Neural progenitor cell (in vitro differentiated cells): ENCODE measurements at regions not wholly inside any gene's neighbourhood (a gene's known extent, or its start where the extent isn't known, plus 50 kb on each side); places are given as distances from the start of the nearest gene placed in this dataset.

ENCODE experiments used
- DNase-seq: peaks from one replicate; pipeline ENCODE4 v3.0.0-alpha.2; 2016; ENCODE audit warnings: low spot score
- H2AFZ ChIP-seq: fragments of 200-600 bp; sonication (generic); replicated peaks from 2 replicates; pipeline ENCODE4 v1.6.1; 2016; ENCODE audit warnings: antibody characterized with exemption
- H3F3A ChIP-seq: fragments of 200-600 bp; sonication (generic); 2 replicates; pipeline ENCODE4 v1.6.1; 2016; ENCODE audit warnings: antibody characterized with exemption, low read depth
- H3K27ac ChIP-seq: fragments of 200-600 bp; sonication (generic); 2 replicates; pipeline ENCODE4 v1.5.1; 2016; ENCODE audit warnings: mild to moderate bottlenecking
- H3K27me3 ChIP-seq: fragments of 200-600 bp; sonication (generic); 2 replicates; pipeline ENCODE4 v1.6.1; 2016; ENCODE audit warnings: mild to moderate bottlenecking, moderate library complexity
- H3K36me3 ChIP-seq: fragments of 200-600 bp; sonication (generic); 2 replicates; pipeline ENCODE4 v1.5.1; 2016
- H3K4me1 ChIP-seq: fragments of 200-600 bp; sonication (generic); 2 replicates; pipeline ENCODE4 v1.6.1; 2016; ENCODE audit warnings: mixed run types
- H3K4me2 ChIP-seq: fragments of 200-600 bp; sonication (generic); 2 replicates; pipeline ENCODE4 v1.6.1; 2016
- H3K4me3 ChIP-seq: fragments of 200-600 bp; sonication (generic); 2 replicates; pipeline ENCODE4 v1.5.1; 2016
- H3K79me2 ChIP-seq: fragments of 200-600 bp; sonication (generic); 2 replicates; pipeline ENCODE4 v1.6.1; 2016; ENCODE audit warnings: low read depth
- H3K9ac ChIP-seq: fragments of 200-600 bp; sonication (generic); 2 replicates; pipeline ENCODE4 v1.6.1; 2016
- H3K9me3 ChIP-seq: fragments of 200-600 bp; sonication (generic); 2 replicates; pipeline ENCODE4 v1.5.1; 2016; ENCODE audit warnings: low read depth
- H4K20me1 ChIP-seq: fragments of 200-600 bp; sonication (generic); 2 replicates; pipeline ENCODE4 v1.6.1; 2016; ENCODE audit warnings: low read depth
- H3K27ac Mint-ChIP-seq: 3 replicates; pipeline ENCODE4 v1.8.0; 2021; ENCODE audit warnings: mixed read lengths
- H3K27me3 Mint-ChIP-seq: 2 replicates; pipeline ENCODE4 v1.8.0; 2022; ENCODE audit warnings: low read depth, mild to moderate bottlenecking, inconsistent platforms, moderate library complexity, mixed read lengths; ENCODE audit not compliant: insufficient read depth
- H3K36me3 Mint-ChIP-seq: 3 replicates; pipeline ENCODE4 v1.8.0; 2021; ENCODE audit warnings: mixed read lengths
- H3K4me1 Mint-ChIP-seq: 3 replicates; pipeline ENCODE4 v1.8.0; 2021; ENCODE audit warnings: mixed read lengths
- H3K4me3 Mint-ChIP-seq: 3 replicates; pipeline ENCODE4 v1.8.0; 2021; ENCODE audit warnings: mild to moderate bottlenecking, moderate library complexity, mixed read lengths
- H3K9me3 Mint-ChIP-seq: 3 replicates; pipeline ENCODE4 v1.8.0; 2020; ENCODE audit warnings: mixed read lengths
- EZH2 ChIP-seq: fragments of 200-600 bp; sonication (generic); IDR thresholded peaks from 2 replicates; pipeline ENCODE4 v1.6.1; 2017; ENCODE audit warnings: antibody characterized with exemption, mild to moderate bottlenecking, moderate library complexity
- EZH2phosphoT487 ChIP-seq: fragments of 200-600 bp; sonication (generic); IDR thresholded peaks from 2 replicates; pipeline ENCODE4 v1.6.1; 2017; ENCODE audit warnings: antibody characterized with exemption
- TF ChIP-seq, protein P1 (sequence below): fragments of 200-600 bp; sonication (generic); IDR thresholded peaks from 2 replicates; pipeline ENCODE4 v1.5.1; 2017; ENCODE audit warnings: antibody characterized with exemption, mild to moderate bottlenecking

DNA sequence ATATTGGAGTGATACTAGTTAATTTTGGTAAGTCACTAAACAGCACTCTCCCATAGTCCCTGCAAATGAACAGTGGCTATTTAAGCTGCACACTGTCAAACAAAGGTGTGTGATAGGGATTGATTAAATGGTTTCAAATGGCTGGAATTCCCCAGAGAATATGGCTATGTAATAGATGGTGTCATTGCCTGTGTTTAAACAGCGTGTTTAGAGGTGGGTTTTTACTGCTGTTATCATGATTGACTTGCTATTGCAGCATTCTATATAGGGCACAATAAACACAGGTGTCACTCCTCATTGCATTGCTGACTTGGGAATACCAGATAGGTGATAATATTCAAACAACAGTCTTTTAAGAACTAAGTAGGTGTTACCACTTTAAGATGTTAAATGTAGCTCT, 171.7 kb upstream of the MAN1A1 start:
- Histone ChIP-seq H3K4me3 (no peak overlapping the region), H2AFZ (no peak overlapping the region), H3K79me2 (no peaks in the 10 kb centered on the region), H3K36me3 (no peaks in the 10 kb centered on the region), H3K27me3 (no peaks in the 10 kb centered on the region), H3K4me2 (no peak overlapping the region), H3K27ac (no peak overlapping the region), H3K9me3 (no peaks in the 10 kb centered on the region), H3F3A (no peaks in the 10 kb centered on the region), H3K9ac (no peak overlapping the region), H3K4me1 (no peaks in the 10 kb centered on the region), H4K20me1 (no peaks in the 10 kb centered on the region)
- TF ChIP-seq, protein P1, sequence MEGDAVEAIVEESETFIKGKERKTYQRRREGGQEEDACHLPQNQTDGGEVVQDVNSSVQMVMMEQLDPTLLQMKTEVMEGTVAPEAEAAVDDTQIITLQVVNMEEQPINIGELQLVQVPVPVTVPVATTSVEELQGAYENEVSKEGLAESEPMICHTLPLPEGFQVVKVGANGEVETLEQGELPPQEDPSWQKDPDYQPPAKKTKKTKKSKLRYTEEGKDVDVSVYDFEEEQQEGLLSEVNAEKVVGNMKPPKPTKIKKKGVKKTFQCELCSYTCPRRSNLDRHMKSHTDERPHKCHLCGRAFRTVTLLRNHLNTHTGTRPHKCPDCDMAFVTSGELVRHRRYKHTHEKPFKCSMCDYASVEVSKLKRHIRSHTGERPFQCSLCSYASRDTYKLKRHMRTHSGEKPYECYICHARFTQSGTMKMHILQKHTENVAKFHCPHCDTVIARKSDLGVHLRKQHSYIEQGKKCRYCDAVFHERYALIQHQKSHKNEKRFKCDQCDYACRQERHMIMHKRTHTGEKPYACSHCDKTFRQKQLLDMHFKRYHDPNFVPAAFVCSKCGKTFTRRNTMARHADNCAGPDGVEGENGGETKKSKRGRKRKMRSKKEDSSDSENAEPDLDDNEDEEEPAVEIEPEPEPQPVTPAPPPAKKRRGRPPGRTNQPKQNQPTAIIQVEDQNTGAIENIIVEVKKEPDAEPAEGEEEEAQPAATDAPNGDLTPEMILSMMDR: no peak
- TF ChIP-seq EZH2phosphoT487 (no peak), EZH2 (no peak)
- no peaks in the 10 kb centered on the region for H3K27me3 Mint-ChIP-seq
- DNase-seq: no peak
- H3K36me3 Mint-ChIP-seq: no peaks in the 10 kb centered on the region
- no peak overlapping the region for H3K27ac Mint-ChIP-seq
- no peak overlapping the region for H3K4me3 Mint-ChIP-seq
- no peaks in the 10 kb centered on the region for H3K9me3 Mint-ChIP-seq
- H3K4me1 Mint-ChIP-seq: no peaks in the 10 kb centered on the region

DNA sequence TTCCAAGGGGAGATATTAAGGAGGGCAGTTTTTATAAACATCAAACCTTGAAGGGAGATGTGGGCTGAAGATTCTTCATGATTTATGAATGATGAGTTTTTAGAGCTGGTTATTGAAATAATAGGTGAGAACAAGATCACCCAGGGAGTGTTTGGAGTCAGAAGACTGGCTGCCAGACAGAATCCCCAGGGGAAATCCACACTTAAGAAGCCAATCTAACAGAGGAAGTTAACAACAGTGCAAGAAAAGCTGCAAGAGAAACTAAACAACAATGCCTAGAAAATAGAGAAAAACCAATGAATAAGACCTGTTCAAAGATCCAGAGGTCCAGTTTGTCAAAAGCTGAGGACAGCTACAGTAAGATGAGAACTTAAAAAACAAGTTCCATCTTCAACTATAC, 167.9 kb upstream of the MAN1A1 start:
- Histone ChIP-seq H3K4me3 (no peak overlapping the region), H2AFZ (no peak overlapping the region), H3F3A (no peaks in the 10 kb centered on the region), H3K9ac (no peak overlapping the region), H3K79me2 (no peaks in the 10 kb centered on the region), H3K27ac (no peak overlapping the region), H4K20me1 (no peaks in the 10 kb centered on the region), H3K4me1 (no peaks in the 10 kb centered on the region), H3K27me3 (no peaks in the 10 kb centered on the region), H3K36me3 (no peaks in the 10 kb centered on the region), H3K9me3 (no peaks in the 10 kb centered on the region), H3K4me2 (no peak overlapping the region)
- H3K4me3 Mint-ChIP-seq: no peak overlapping the region
- DNase-seq: no peak
- no peaks in the 10 kb centered on the region for H3K9me3 Mint-ChIP-seq
- no peaks in the 10 kb centered on the region for H3K36me3 Mint-ChIP-seq
- H3K27me3 Mint-ChIP-seq: no peaks in the 10 kb centered on the region
- TF ChIP-seq EZH2phosphoT487 (no peak), EZH2 (no peak)
- TF ChIP-seq, protein P1: no peak
- no peaks in the 10 kb centered on the region for H3K4me1 Mint-ChIP-seq
- no peak overlapping the region for H3K27ac Mint-ChIP-seq

DNA sequence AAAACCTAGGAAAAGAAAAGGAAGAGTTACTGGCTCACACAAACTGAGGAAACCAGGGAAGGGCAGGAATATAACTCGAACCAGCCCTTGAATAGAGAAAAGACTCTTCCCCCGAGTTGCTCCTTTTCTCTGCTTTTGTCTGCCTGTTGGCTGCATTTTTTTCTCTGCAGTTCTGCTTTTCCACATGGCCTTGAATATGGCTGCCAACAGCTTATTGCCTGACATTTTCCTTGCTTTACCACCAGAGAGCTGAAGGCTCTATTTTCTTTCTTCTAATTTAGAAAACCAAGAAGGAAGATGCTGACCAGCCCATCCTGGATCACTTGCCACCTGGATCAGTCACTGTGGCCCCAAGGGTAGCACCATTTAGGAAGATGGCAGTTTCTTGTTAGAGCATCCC, 164.8 kb upstream of the MAN1A1 start:
- Histone ChIP-seq H4K20me1 (no peaks in the 10 kb centered on the region), H3K27ac (no peak overlapping the region), H3F3A (no peaks in the 10 kb centered on the region), H3K4me2 (no peak overlapping the region), H3K9me3 (no peaks in the 10 kb centered on the region), H3K36me3 (no peaks in the 10 kb centered on the region), H3K4me1 (no peaks in the 10 kb centered on the region), H3K27me3 (no peaks in the 10 kb centered on the region), H3K4me3 (no peak overlapping the region), H3K9ac (no peak overlapping the region), H3K79me2 (no peaks in the 10 kb centered on the region), H2AFZ (no peak overlapping the region)
- no peak for DNase-seq
- no peaks in the 10 kb centered on the region for H3K4me1 Mint-ChIP-seq
- H3K36me3 Mint-ChIP-seq: no peaks in the 10 kb centered on the region
- H3K9me3 Mint-ChIP-seq: no peaks in the 10 kb centered on the region
- TF ChIP-seq, protein P1: no peak
- TF ChIP-seq EZH2: no peak
- TF ChIP-seq EZH2phosphoT487: no peak
- no peaks in the 10 kb centered on the region for H3K27me3 Mint-ChIP-seq
- no peak overlapping the region for H3K27ac Mint-ChIP-seq
- H3K4me3 Mint-ChIP-seq: no peak overlapping the region

DNA sequence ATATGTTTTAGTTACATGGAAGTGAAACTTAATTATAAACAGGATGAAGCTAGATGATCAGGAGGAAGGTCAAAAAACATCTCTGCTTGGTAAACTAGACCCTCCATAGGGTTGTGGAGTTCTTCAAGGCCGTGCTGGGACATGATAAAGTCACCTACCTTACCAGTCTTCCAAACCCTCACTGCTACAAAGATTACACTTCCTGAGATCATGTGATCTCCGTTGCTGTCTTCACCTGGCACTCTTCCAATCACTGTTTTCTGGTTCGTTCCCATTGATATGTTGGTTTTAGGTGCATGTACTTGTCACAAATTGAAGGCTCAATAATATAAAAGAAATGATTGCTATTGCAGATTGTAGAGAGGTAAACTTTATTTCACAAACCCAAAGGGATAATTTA, 161.5 kb upstream of the MAN1A1 start:
- no peaks in the 10 kb centered on the region for H4K20me1 ChIP-seq
- DNase-seq: no peak
- H3K4me1 ChIP-seq: no peaks in the 10 kb centered on the region
- no peaks in the 10 kb centered on the region for H3K9me3 ChIP-seq
- no peaks in the 10 kb centered on the region for H3K9me3 Mint-ChIP-seq
- no peaks in the 10 kb centered on the region for H3K4me1 Mint-ChIP-seq
- H3K27ac ChIP-seq: no peak overlapping the region
- H3K27ac Mint-ChIP-seq: no peak overlapping the region
- H3K4me3 ChIP-seq: no peak overlapping the region
- no peaks in the 10 kb centered on the region for H3K79me2 ChIP-seq
- no peaks in the 10 kb centered on the region for H3F3A ChIP-seq
- H2AFZ ChIP-seq: no peak overlapping the region
- H3K27me3 ChIP-seq: no peaks in the 10 kb centered on the region
- TF ChIP-seq, protein P1: no peak
- TF ChIP-seq EZH2phosphoT487: no peak
- no peaks in the 10 kb centered on the region for H3K27me3 Mint-ChIP-seq
- H3K36me3 ChIP-seq: no peaks in the 10 kb centered on the region
- H3K4me3 Mint-ChIP-seq: no peak overlapping the region
- no peak overlapping the region for H3K4me2 ChIP-seq
- H3K36me3 Mint-ChIP-seq: no peaks in the 10 kb centered on the region
- H3K9ac ChIP-seq: no peak overlapping the region
